PC-3 (cell line): ENCODE measurements at regions not wholly inside any gene's neighbourhood (a gene's known extent, or its start where the extent isn't known, plus 50 kb on each side); places are given as distances from the start of the nearest gene placed in this dataset.
"Not testable (repeated sequence)": the region's sequence is repeated elsewhere in the genome, so short reads cannot be mapped to it uniquely, and the experiment has no call there.

Source experiments
- ATAC-seq: fragments of 200-7000 bp; cut with Tn5 transposase; 2 replicates; pipeline ENCODE4 v1.9.1; 2020; ENCODE audit warnings: mild to moderate bottlenecking, moderate library complexity
- BruUV-seq: library from RNA; stranded (reverse); fragments of 400-500 nt; replicated peaks from 2 replicates; lab custom pipeline; 2021; lab: Mats Ljungman, UMichigan
- CTCF ChIA-PET: fragments of 300-600 bp; sonication (Branson Sonifier 250); formaldehyde crosslinking; loops from one replicate; lab custom pipeline; 2022; ENCODE audit warnings: antibody characterized with exemption; lab: Charles Lee
- POLR2A ChIA-PET: fragments of 300-600 bp; sonication (Branson Sonifier 250); formaldehyde crosslinking; loops from one replicate; lab custom pipeline; 2022; ENCODE audit warnings: antibody characterized with exemption; ENCODE audit not compliant: unreplicated experiment; lab: Charles Lee
- DNase-seq: peaks from one replicate; pipeline ENCODE4 v3.0.0-alpha.2; 2015
- H2AFZ ChIP-seq: fragments of 300-600 bp; sonication (generic); 2 replicates; pipeline ENCODE4 v1.6.0; 2016; ENCODE audit warnings: antibody characterized with exemption, low read length
- H3F3A ChIP-seq: fragments of 300-600 bp; sonication (generic); one replicate; pipeline ENCODE4 v1.6.0; 2017; ENCODE audit warnings: antibody characterized with exemption, low read length, control low read depth, mild to moderate bottlenecking; ENCODE audit not compliant: unreplicated experiment
- H3K27ac ChIP-seq: fragments of 300-600 bp; sonication (generic); 2 replicates; pipeline ENCODE4 v1.5.1; 2016; ENCODE audit warnings: mild to moderate bottlenecking, low read length
- H3K27me3 ChIP-seq: fragments of 300-600 bp; sonication (generic); 2 replicates; pipeline ENCODE4 v1.6.1; 2016; ENCODE audit warnings: low read length, mixed read lengths
- H3K36me3 ChIP-seq: fragments of 300-600 bp; sonication (generic); 2 replicates; pipeline ENCODE4 v1.6.1; 2016; ENCODE audit warnings: low read depth, mixed run types, low read length, mixed read lengths
- H3K4me1 ChIP-seq: fragments of 300-600 bp; sonication (generic); 2 replicates; pipeline ENCODE4 v1.5.1; 2016; ENCODE audit warnings: low read length; ENCODE audit not compliant: insufficient read depth
- H3K4me2 ChIP-seq: fragments of 300-600 bp; sonication (generic); 2 replicates; pipeline ENCODE4 v1.6.0; 2016; ENCODE audit warnings: low read length
- H3K4me3 ChIP-seq: fragments of 300-600 bp; sonication (generic); 2 replicates; pipeline ENCODE4 v1.5.1; 2016; ENCODE audit warnings: mild to moderate bottlenecking, low read length, mixed read lengths
- H3K79me2 ChIP-seq: fragments of 300-600 bp; sonication (generic); 2 replicates; pipeline ENCODE4 v1.6.1; 2017; ENCODE audit warnings: low read length, mixed read lengths
- H3K9ac ChIP-seq: fragments of 300-600 bp; sonication (generic); 2 replicates; pipeline ENCODE4 v1.6.0; 2016; ENCODE audit warnings: mild to moderate bottlenecking, low read length
- H3K9me2 ChIP-seq: fragments of 300-600 bp; sonication (generic); replicated peaks from 2 replicates; pipeline ENCODE4 v1.6.1; 2016; ENCODE audit warnings: mixed run types, low read length, mixed read lengths
- H3K9me3 ChIP-seq: fragments of 300-600 bp; sonication (generic); 2 replicates; pipeline ENCODE4 v1.6.1; 2016; ENCODE audit warnings: low read length, mixed read lengths
- H4K20me1 ChIP-seq: fragments of 300-600 bp; sonication (generic); 2 replicates; pipeline ENCODE4 v1.6.1; 2016; ENCODE audit warnings: low read length, mixed read lengths
- CTCF ChIP-seq: fragments of 300-600 bp; sonication (generic); conservative IDR thresholded peaks from 2 replicates; pipeline ENCODE4 v1.5.1; 2017; ENCODE audit warnings: antibody characterized with exemption, low read depth, mild to moderate bottlenecking, low read length
- EZH2 ChIP-seq: fragments of 300-600 bp; sonication (generic); IDR thresholded peaks from one replicate; pipeline ENCODE4 v1.6.1; 2017; ENCODE audit warnings: antibody characterized with exemption, mild to moderate bottlenecking, low read length; ENCODE audit not compliant: unreplicated experiment
- EZH2phosphoT487 ChIP-seq: fragments of 300-600 bp; sonication (generic); IDR thresholded peaks from 2 replicates; pipeline ENCODE4 v1.6.1; 2018; ENCODE audit warnings: mild to moderate bottlenecking, antibody characterized with exemption, low read length, borderline replicate concordance
- intact Hi-C: fragments of 100-400 bp; cut with micrococcal nuclease; formaldehyde crosslinking; loops from 2 replicates; pipeline ENCODE4 v1.9.0; 2023

DNA sequence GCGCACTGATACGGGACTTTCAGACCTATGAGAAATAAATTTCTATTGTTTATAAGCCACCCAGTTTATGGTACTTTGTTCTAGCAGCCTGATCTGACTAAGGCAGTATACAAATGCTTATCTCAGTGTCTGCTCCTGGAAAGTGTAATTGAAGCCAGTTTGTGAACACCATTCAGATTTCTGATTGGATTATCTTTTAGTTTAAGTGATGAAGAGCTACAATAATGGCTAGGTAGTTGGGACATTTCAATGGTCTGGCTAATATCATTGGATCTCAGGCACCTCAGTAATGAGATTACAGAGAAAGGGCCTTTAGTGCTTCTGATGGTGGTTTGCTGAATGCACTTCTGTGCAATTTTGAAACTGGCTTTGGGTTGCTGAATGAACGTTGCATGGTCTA lies 133.5 kb downstream of the PSAT1 start:
- Histone ChIP-seq H3K27me3 (no peaks in the 10 kb centered on the region), H3F3A (no peaks in the 10 kb centered on the region), H3K36me3 (no peaks in the 10 kb centered on the region), H3K27ac (no peak overlapping the region), H3K4me3 (no peak overlapping the region), H3K79me2 (no peaks in the 10 kb centered on the region), H3K4me2 (no peak overlapping the region), H3K9me2 (no peaks in the 10 kb centered on the region), H2AFZ (no peak overlapping the region), H4K20me1 (no peaks in the 10 kb centered on the region), H3K4me1 (no peaks in the 10 kb centered on the region), H3K9me3 (no peaks in the 10 kb centered on the region), H3K9ac (no peak overlapping the region)
- TF ChIP-seq CTCF (no peak), EZH2 (no peak), EZH2phosphoT487 (no peak)
- intact Hi-C loops = no loop called here
- no TSS peak for BruUV-seq
- POLR2A ChIA-PET = no interaction called here
- ATAC-seq = no peak
- CTCF ChIA-PET = no interaction called here
- no peak for DNase-seq

DNA sequence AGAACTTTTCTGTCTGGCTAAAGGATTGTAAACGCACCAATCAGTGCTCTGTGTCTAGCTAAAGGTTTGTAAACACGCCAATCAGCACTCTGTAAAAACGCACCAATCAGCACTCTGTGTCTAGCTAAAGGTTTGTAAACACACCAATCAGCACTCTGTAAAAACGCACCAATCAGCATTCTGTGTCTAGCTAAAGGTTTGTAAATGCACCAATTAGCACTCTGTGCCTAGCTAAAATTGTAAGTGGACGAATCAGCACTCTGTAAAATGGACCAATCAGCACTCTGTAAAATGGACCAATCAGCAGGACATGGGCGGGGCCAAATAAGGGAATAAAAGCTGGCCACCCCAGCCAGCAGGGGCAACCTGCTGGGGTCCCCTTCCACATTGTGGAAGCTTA lies 134.1 kb downstream of the PSAT1 start:
- H3K79me2 ChIP-seq, H3K27ac ChIP-seq, H3K36me3 ChIP-seq, H3K9me2 ChIP-seq, intact Hi-C loops, H3K4me1 ChIP-seq, CTCF ChIA-PET, H3K27me3 ChIP-seq, H4K20me1 ChIP-seq, BruUV-seq, ATAC-seq, POLR2A ChIA-PET, H3K9me3 ChIP-seq, H3K4me3 ChIP-seq, H3F3A ChIP-seq, DNase-seq, H2AFZ ChIP-seq, H3K4me2 ChIP-seq, H3K9ac ChIP-seq: not testable (repeated sequence)

- DNase-seq = no peak
- no peak overlapping the region for H3K9ac ChIP-seq
- H3K9me3 ChIP-seq = no peaks in the 10 kb centered on the region
- H3K9me2 ChIP-seq = no peaks in the 10 kb centered on the region
- H2AFZ ChIP-seq = no peak overlapping the region
- BruUV-seq = no TSS peak
- H3K4me1 ChIP-seq = no peaks in the 10 kb centered on the region; the same call in 1 of the 2 replicates
- H4K20me1 ChIP-seq = no peaks in the 10 kb centered on the region
- no peaks in the 10 kb centered on the region for H3K36me3 ChIP-seq
- no peak overlapping the region for H3K27ac ChIP-seq
- no peaks in the 10 kb centered on the region for H3K79me2 ChIP-seq
- H3F3A ChIP-seq = no peaks in the 10 kb centered on the region
- H3K27me3 ChIP-seq = no peaks in the 10 kb centered on the region
- ChIA-PET CTCF (no interaction called here), POLR2A (no interaction called here)
- no peak for TF ChIP-seq EZH2
- no peak for TF ChIP-seq CTCF
- TF ChIP-seq EZH2phosphoT487 = no peak
- H3K4me3 ChIP-seq = no peak overlapping the region
- no peak overlapping the region for H3K4me2 ChIP-seq
- intact Hi-C loops = no loop called here
- ATAC-seq = no peak
Observed at GRCh38 chr9:78436873-78437272, 139.9 kb downstream of the PSAT1 start.
